Stomach (tissue), 4 donors: ENCODE measurements at regions not wholly inside any gene's neighbourhood (a gene's known extent, or its start where the extent isn't known, plus 50 kb on each side); places are given as distances from the start of the nearest gene placed in this dataset.

ENCODE experiments used
- EP300 ChIP-seq: sonication (generic); formaldehyde crosslinking; IDR thresholded peaks from one replicate; pipeline ENCODE4 v1.6.1; 2017; ENCODE audit warnings: antibody characterized with exemption
- POLR2A ChIP-seq, 4 donors: fragments of 450-650 bp; IDR thresholded peaks; one replicate each; pipeline ENCODE4 v1.6.1; 2016; ENCODE audit warnings: antibody characterized with exemption in 4 of 4, control low read depth in 2 of 4, mild to moderate bottlenecking in 1 of 4, moderate library complexity in 1 of 4
- POLR2AphosphoS5 ChIP-seq, 3 donors: sonication (generic); formaldehyde crosslinking; IDR thresholded peaks; one replicate each; pipeline ENCODE4 v1.6.1; 2016; ENCODE audit warnings: antibody characterized with exemption in 3 of 3
- TF ChIP-seq, protein P1 (sequence below), 7 experiments: fragments of 450-650 bp in 4 of 7; fragments of 200-600 bp in 3 of 7; sonication (generic) in 3 of 7; IDR thresholded peaks; one replicate each; pipeline ENCODE4 v1.5.1; 2016 to 2019; ENCODE audit warnings: antibody characterized with exemption in 7 of 7, control low read depth in 2 of 7, mild to moderate bottlenecking in 1 of 7

DNA sequence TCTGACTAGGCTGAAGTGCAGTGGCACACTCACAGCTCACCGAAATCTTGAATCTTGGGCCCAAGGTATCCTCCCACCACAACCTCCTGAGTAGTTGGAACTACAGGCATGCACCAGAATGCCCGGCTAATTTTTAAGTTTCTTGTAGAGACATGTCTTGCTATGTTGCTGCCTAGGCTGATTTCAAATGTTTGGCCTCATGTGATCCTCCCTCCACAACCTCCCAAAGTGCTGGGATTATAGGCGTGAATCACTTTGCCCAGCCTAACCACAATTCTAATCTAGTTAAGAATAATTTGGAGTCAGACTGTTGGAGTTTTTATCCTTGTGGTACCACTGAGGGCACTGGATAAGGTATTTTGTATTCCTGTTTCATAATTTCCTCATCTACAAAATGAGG, 317.5 kb upstream of the AGA start:
- no peak for TF ChIP-seq POLR2A (IDR thresholded peaks at IDR 0.05)
- TF ChIP-seq, protein P1, sequence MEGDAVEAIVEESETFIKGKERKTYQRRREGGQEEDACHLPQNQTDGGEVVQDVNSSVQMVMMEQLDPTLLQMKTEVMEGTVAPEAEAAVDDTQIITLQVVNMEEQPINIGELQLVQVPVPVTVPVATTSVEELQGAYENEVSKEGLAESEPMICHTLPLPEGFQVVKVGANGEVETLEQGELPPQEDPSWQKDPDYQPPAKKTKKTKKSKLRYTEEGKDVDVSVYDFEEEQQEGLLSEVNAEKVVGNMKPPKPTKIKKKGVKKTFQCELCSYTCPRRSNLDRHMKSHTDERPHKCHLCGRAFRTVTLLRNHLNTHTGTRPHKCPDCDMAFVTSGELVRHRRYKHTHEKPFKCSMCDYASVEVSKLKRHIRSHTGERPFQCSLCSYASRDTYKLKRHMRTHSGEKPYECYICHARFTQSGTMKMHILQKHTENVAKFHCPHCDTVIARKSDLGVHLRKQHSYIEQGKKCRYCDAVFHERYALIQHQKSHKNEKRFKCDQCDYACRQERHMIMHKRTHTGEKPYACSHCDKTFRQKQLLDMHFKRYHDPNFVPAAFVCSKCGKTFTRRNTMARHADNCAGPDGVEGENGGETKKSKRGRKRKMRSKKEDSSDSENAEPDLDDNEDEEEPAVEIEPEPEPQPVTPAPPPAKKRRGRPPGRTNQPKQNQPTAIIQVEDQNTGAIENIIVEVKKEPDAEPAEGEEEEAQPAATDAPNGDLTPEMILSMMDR (IDR thresholded peaks at IDR 0.05): no peak
- TF ChIP-seq POLR2AphosphoS5 (IDR thresholded peaks at IDR 0.05): no peak
- no peak for TF ChIP-seq EP300
